OCI-LY7 (cell line): ENCODE measurements at regions not wholly inside any gene's neighbourhood (a gene's known extent, or its start where the extent isn't known, plus 50 kb on each side); places are given as distances from the start of the nearest gene placed in this dataset.

ENCODE experiments used
- BruUV-seq: library from RNA; stranded (reverse); fragments of 400-500 nt; replicated peaks from 2 replicates; lab custom pipeline; 2021; lab: Mats Ljungman, UMichigan
- CTCF ChIA-PET: fragments of 300-600 bp; sonication (Branson Sonifier 250); formaldehyde crosslinking; loops from one replicate; lab custom pipeline; 2022; ENCODE audit warnings: antibody characterized with exemption; ENCODE audit not compliant: unreplicated experiment; lab: Charles Lee
- POLR2A ChIA-PET: fragments of 300-600 bp; sonication (Branson Sonifier 250); formaldehyde crosslinking; loops from one replicate; lab custom pipeline; 2022; ENCODE audit warnings: antibody characterized with exemption; lab: Charles Lee
- DNase-seq: peaks from one replicate; pipeline ENCODE4 v3.0.0-alpha.2; 2015; ENCODE audit warnings: low spot score
- H2AFZ ChIP-seq: fragments of 200-600 bp; sonication (generic), shearing (Covaris generic); 2 replicates; pipeline ENCODE4 v1.6.1; 2014; ENCODE audit warnings: mild to moderate bottlenecking, antibody characterized with exemption, low read length, moderate library complexity
- H3K27ac ChIP-seq: fragments of 200-600 bp; sonication (generic); 2 replicates; pipeline ENCODE4 v1.5.1; 2014; ENCODE audit warnings: mixed run types, low read depth, mild to moderate bottlenecking, moderate library complexity, low read length, inconsistent platforms; ENCODE audit not compliant: poor library complexity, severe bottlenecking
- H3K36me3 ChIP-seq: fragments of 200-600 bp; sonication (generic); 2 replicates; pipeline ENCODE4 v1.6.1; 2014; ENCODE audit warnings: mild to moderate bottlenecking, antibody characterized with exemption, low read length, moderate library complexity, mixed read lengths; ENCODE audit not compliant: insufficient read depth
- H3K4me1 ChIP-seq: fragments of 200-600 bp; sonication (generic); 2 replicates; pipeline ENCODE4 v1.5.1; 2014; ENCODE audit warnings: mild to moderate bottlenecking, low read length; ENCODE audit not compliant: insufficient read depth, poor library complexity, severe bottlenecking
- H3K4me2 ChIP-seq: fragments of 200-600 bp; sonication (generic); 2 replicates; pipeline ENCODE4 v1.6.1; 2014; ENCODE audit warnings: mild to moderate bottlenecking, low read length
- H3K4me3 ChIP-seq: fragments of 200-600 bp; sonication (generic); 2 replicates; pipeline ENCODE4 v1.5.1; 2014; ENCODE audit warnings: mild to moderate bottlenecking, low read depth, low read length; ENCODE audit not compliant: poor library complexity, severe bottlenecking
- H3K79me2 ChIP-seq: fragments of 200-600 bp; sonication (generic); 2 replicates; pipeline ENCODE4 v1.6.1; 2016; ENCODE audit warnings: low read depth, mild to moderate bottlenecking, low read length, moderate library complexity, mixed read lengths; ENCODE audit not compliant: insufficient read depth
- H3K9me2 ChIP-seq: fragments of 200-600 bp; sonication (generic); 2 replicates; pipeline ENCODE4 v1.6.1; 2016; ENCODE audit warnings: mild to moderate bottlenecking, low read length, mixed read lengths; ENCODE audit not compliant: insufficient read depth
- H3K9me3 ChIP-seq: fragments of 200-600 bp; sonication (generic); 2 replicates; pipeline ENCODE4 v1.6.1; 2014; ENCODE audit warnings: mild to moderate bottlenecking, mixed run types, low read length, mixed read lengths
- H4K20me1 ChIP-seq: fragments of 200-600 bp; sonication (generic); 2 replicates; pipeline ENCODE4 v1.6.1; 2014; ENCODE audit warnings: mild to moderate bottlenecking, antibody characterized with exemption, low read length, moderate library complexity, mixed read lengths; ENCODE audit not compliant: insufficient read depth
- EZH2phosphoT487 ChIP-seq: fragments of 200-600 bp; sonication (generic); IDR thresholded peaks from 2 replicates; pipeline ENCODE4 v1.6.1; 2018; ENCODE audit warnings: low read depth, borderline replicate concordance, mild to moderate bottlenecking, mixed run types, antibody characterized with exemption, low read length, moderate library complexity, mixed read lengths
- intact Hi-C: fragments of 100-400 bp; cut with micrococcal nuclease; formaldehyde crosslinking; loops from one replicate; pipeline ENCODE4 v1.10.0; 2022; ENCODE audit not compliant: unreplicated experiment
- TF ChIP-seq, protein P1 (sequence below): fragments of 200-600 bp; sonication (generic); conservative IDR thresholded peaks from 2 replicates; pipeline ENCODE4 v1.5.1; 2014; ENCODE audit warnings: mild to moderate bottlenecking, antibody characterized with exemption, low read length, moderate library complexity, mixed read lengths

DNA sequence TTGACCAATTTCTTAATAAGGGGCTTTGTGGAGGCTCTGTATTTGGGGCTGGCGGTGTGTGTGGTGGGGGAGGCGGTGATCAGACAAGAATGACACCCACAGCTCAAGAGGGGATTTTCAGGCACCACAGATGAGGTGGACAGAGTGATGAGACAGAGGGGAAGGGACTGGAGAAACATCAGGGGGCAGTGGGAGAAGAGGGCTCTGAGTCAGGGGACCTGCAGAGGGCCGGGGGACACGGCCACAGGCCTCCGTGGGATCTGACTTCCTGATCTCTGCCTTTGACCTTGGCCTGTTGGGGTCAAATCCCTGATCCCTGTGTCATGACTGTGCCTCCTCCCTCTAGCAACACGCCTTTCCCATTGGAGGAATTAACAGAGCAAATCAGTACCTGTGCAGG lies 197.7 kb downstream of the C9orf50 start:
- Histone ChIP-seq H3K79me2 (no peaks in the 10 kb centered on the region), H3K9me3 (no peaks in the 10 kb centered on the region), H3K27ac (no peak overlapping the region), H2AFZ (no peak overlapping the region), H3K36me3 (no peaks in the 10 kb centered on the region), H3K4me2 (no peak overlapping the region), H3K4me3 (no peak overlapping the region), H3K9me2 (no peaks in the 10 kb centered on the region), H4K20me1 (no peaks in the 10 kb centered on the region), H3K4me1 (no peaks in the 10 kb centered on the region)
- intact Hi-C loops, result no loop called here
- TF ChIP-seq, protein P1, sequence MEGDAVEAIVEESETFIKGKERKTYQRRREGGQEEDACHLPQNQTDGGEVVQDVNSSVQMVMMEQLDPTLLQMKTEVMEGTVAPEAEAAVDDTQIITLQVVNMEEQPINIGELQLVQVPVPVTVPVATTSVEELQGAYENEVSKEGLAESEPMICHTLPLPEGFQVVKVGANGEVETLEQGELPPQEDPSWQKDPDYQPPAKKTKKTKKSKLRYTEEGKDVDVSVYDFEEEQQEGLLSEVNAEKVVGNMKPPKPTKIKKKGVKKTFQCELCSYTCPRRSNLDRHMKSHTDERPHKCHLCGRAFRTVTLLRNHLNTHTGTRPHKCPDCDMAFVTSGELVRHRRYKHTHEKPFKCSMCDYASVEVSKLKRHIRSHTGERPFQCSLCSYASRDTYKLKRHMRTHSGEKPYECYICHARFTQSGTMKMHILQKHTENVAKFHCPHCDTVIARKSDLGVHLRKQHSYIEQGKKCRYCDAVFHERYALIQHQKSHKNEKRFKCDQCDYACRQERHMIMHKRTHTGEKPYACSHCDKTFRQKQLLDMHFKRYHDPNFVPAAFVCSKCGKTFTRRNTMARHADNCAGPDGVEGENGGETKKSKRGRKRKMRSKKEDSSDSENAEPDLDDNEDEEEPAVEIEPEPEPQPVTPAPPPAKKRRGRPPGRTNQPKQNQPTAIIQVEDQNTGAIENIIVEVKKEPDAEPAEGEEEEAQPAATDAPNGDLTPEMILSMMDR, result no peak
- no peak for TF ChIP-seq EZH2phosphoT487
- no peak for DNase-seq
- CTCF ChIA-PET, result no interaction called here
- POLR2A ChIA-PET, result no interaction called here
- BruUV-seq, result no TSS peak

DNA sequence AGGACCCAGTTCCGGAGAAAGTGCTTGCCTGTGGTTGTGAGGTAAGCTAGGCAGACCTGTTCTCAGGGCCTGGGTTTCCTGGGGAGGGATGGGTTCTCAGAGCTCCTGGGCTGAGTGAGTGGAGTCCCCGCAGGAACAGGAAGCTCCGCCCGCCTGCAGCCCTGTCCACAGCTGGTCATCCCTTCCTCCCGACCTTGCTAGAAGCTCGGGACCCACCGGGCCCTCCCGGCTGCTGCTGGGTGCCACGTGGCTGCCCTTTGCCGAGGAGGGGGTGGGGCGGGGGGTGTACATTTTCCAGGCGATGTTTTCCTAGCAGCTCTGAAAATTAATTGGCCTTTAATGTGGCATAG lies 198.1 kb downstream of the C9orf50 start:
- no peak for DNase-seq
- no peaks in the 10 kb centered on the region for H3K79me2 ChIP-seq
- POLR2A ChIA-PET, result no interaction called here
- no peaks in the 10 kb centered on the region for H3K9me2 ChIP-seq
- H4K20me1 ChIP-seq, result no peaks in the 10 kb centered on the region
- H3K36me3 ChIP-seq, result no peaks in the 10 kb centered on the region
- no TSS peak for BruUV-seq
- CTCF ChIA-PET, result no interaction called here
- intact Hi-C loops, result no loop called here
- H3K4me2 ChIP-seq, result no peak overlapping the region
- H3K4me1 ChIP-seq, result no peaks in the 10 kb centered on the region
- no peaks in the 10 kb centered on the region for H3K9me3 ChIP-seq
- TF ChIP-seq EZH2phosphoT487, result no peak
- TF ChIP-seq, protein P1, result no peak
- H3K4me3 ChIP-seq, result no peak overlapping the region
- H3K27ac ChIP-seq, result no peak overlapping the region
- no peak overlapping the region for H2AFZ ChIP-seq

DNA sequence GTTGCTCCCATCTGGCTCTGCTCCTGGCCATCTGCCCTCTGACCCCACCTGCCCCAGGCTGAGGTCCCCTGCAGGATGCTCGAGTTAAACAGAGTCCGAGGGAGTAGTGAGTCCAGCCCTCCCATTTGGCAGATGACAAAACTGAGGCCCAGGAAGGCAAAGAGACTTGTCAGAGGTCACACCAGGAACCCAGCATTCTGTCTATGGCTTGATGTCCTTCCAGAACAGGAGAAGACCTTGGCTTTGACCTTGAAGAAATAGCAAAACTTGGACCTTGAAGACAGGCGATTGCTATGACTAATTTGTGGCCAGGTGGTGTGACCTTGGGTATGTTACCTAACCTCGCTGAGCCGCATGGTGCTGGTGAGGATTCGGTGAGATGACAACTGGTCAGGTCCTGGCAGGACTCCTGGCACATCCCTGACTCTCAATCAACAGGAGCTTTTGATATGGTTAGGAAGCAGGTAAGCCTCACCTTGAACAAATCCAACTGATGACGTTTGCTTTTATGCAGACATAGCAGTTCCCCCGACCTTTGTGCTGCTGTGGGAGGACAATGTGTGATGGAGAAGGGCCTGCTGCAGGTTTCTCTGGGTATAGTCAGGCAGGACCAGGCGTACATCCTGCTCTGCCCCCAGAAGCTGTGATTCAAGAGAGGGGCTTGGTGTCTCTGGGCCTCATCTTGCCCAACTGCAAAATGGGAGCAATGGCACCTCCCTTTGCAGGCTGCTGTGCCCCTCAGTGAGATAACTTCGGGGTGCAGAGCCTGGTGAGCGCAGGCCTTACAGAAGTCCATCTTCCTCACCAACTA lies 198.7 kb downstream of the C9orf50 start:
- H3K9me2 ChIP-seq, result no peaks in the 10 kb centered on the region
- H2AFZ ChIP-seq, result no peak overlapping the region
- BruUV-seq, result no TSS peak
- H3K9me3 ChIP-seq, result no peaks in the 10 kb centered on the region
- peaks cover 5% of the 10 kb centered on the region for H3K4me1 ChIP-seq
- ChIA-PET POLR2A (no interaction called here), CTCF (no interaction called here)
- no peaks in the 10 kb centered on the region for H3K79me2 ChIP-seq
- intact Hi-C loops, result no loop called here
- no peak overlapping the region for H3K4me3 ChIP-seq
- TF ChIP-seq, protein P1, result no peak
- TF ChIP-seq EZH2phosphoT487, result no peak
- H3K4me2 ChIP-seq, result no peak overlapping the region
- no peak overlapping the region for H3K27ac ChIP-seq
- no peak for DNase-seq
- H4K20me1 ChIP-seq, result no peaks in the 10 kb centered on the region
- no peaks in the 10 kb centered on the region for H3K36me3 ChIP-seq
